Heart left ventricle (tissue), 16 donors: ENCODE measurements at regions not wholly inside any gene's neighbourhood (a gene's known extent, or its start where the extent isn't known, plus 50 kb on each side); places are given as distances from the start of the nearest gene placed in this dataset.

Experiments used
- ATAC-seq, 4 donors: fragments of 200-7000 bp; cut with Tn5 transposase; one replicate each; pipeline ENCODE4 v1.9.1; 2020 to 2022; ENCODE audit warnings: moderate library complexity in 4 of 4, mild to moderate bottlenecking in 3 of 4, moderate number of reproducible peaks in 1 of 4
- DNase-seq, 5 donors: peaks; one replicate each; pipeline ENCODE4 v3.0.0-alpha.2; 2020
- H3K27ac ChIP-seq, 12 donors: fragments of 200-600 bp; sonication (generic) in 4 of 12; one replicate each; pipeline versions ENCODE4 v1.5.0 to v1.8.0; 2016 to 2022; ENCODE audit warnings: mild to moderate bottlenecking in 2 of 12
- H3K27me3 ChIP-seq, 9 donors: fragments of 200-600 bp; sonication (generic) in 2 of 9; one replicate each; pipeline versions ENCODE4 v1.5.1 to v1.8.0; 2016 to 2022; ENCODE audit warnings: mild to moderate bottlenecking in 3 of 9
- H3K36me3 ChIP-seq, 9 donors: fragments of 200-600 bp; sonication (generic) in 2 of 9; one replicate each; pipeline versions ENCODE4 v1.5.0 to v1.8.0; 2018 to 2022; ENCODE audit warnings: mild to moderate bottlenecking in 2 of 9
- H3K4me1 ChIP-seq, 12 donors: fragments of 200-600 bp; sonication (generic) in 4 of 12; one replicate each; pipeline versions ENCODE4 v1.5.0 to v1.8.0; 2016 to 2022; ENCODE audit warnings: mild to moderate bottlenecking in 3 of 12
- H3K4me3 ChIP-seq, 12 donors: fragments of 200-600 bp; sonication (generic) in 4 of 12; one replicate each; pipeline versions ENCODE4 v1.5.0 to v1.8.0; 2017 to 2022; ENCODE audit warnings: mild to moderate bottlenecking in 9 of 12, moderate library complexity in 4 of 12
- H3K9me3 ChIP-seq, 12 donors: fragments of 200-600 bp; sonication (generic) in 4 of 12; one replicate each; pipeline versions ENCODE4 v1.5.0 to v1.8.0; 2016 to 2022; ENCODE audit warnings: mild to moderate bottlenecking in 1 of 12
- POLR2A ChIP-seq, 2 donors: fragments of 450-650 bp; IDR thresholded peaks; one replicate each; pipeline ENCODE4 v1.6.1; 2017; ENCODE audit warnings: antibody characterized with exemption in 2 of 2, mild to moderate bottlenecking in 2 of 2, moderate library complexity in 2 of 2
- WGBS, 4 donors: extraction: QIAGEN DNeasy Blood & Tissue Kit in 2 of 4; methylation state at CpG; one replicate each; pipeline versions ENCODE4 v1.1.5 to v1.1.7; 2013 to 2018; 5-methylcytosine and 5-hydroxymethylcytosine counted together
- intact Hi-C, 10 donors: fragments of 100-400 bp; cut with DNase I; formaldehyde crosslinking; loops; one replicate each; pipeline versions ENCODE4 v1.11.1 to v1.14.2; 2022
- TF ChIP-seq, protein P1 (sequence below), 12 donors: fragments of 200-600 bp; sonication (generic) in 4 of 12; IDR thresholded peaks; one replicate each; pipeline versions ENCODE4 v1.5.0 to v1.8.0; 2018 to 2022; ENCODE audit warnings: antibody characterized with exemption in 12 of 12, mild to moderate bottlenecking in 5 of 12
- donor health status: ischemic (EF 13 %, LVEDD 7.1; RV severe dilation, severe dysfunction).
- donor health status: healthy with polysubstance abuse.
- donor health status: DM: no; HTN: yes; CAD: no.
- donor health status: DM: no; HTN: no; CAD: no.
- donor health status: ischemic (EF 25% LVEDD 6.9; RV normal size, moderate dysfunction).
- donor health status: ischemic (EF 25% LVEDD 5.7; RV mildly dilated, moderate dysfunction).
- donor health status: healthy.
- donor health status: DM: yes; HTN: yes; CAD: no.
- donor health status: ischemic (EF 35%, LVEDD 5.7; RV mildly dilated, moderate dysfunction).
- donor health status: nonischemic (EF 11% LVEDD 7.7; RV severe dilation, severe dysfunction).
- donor health status: DM: yes; HTN: yes; CAD: no.
- donor health status: PGD.
- donor health status: ischemic (EF 29% LVEDD 5.4; RV normal size, mild dysfunction).
- donor health status: nonischemic (EF 23%, LVEDD 6.1; RV moderate dilation, normal function).

- H3K9me3 ChIP-seq: no peaks in the 10 kb centered on the region
- DNase-seq (no peak), ATAC-seq (no peak)
- H3K27me3 ChIP-seq: no peaks in the 10 kb centered on the region
- WGBS, 4 donors: 45 to 58% (median 51%) methylated on average over 11 of the region's 11 CpGs
- no peak overlapping the region for H3K4me3 ChIP-seq
- H3K36me3 ChIP-seq: no peaks in the 10 kb centered on the region
- TF ChIP-seq, protein P1, sequence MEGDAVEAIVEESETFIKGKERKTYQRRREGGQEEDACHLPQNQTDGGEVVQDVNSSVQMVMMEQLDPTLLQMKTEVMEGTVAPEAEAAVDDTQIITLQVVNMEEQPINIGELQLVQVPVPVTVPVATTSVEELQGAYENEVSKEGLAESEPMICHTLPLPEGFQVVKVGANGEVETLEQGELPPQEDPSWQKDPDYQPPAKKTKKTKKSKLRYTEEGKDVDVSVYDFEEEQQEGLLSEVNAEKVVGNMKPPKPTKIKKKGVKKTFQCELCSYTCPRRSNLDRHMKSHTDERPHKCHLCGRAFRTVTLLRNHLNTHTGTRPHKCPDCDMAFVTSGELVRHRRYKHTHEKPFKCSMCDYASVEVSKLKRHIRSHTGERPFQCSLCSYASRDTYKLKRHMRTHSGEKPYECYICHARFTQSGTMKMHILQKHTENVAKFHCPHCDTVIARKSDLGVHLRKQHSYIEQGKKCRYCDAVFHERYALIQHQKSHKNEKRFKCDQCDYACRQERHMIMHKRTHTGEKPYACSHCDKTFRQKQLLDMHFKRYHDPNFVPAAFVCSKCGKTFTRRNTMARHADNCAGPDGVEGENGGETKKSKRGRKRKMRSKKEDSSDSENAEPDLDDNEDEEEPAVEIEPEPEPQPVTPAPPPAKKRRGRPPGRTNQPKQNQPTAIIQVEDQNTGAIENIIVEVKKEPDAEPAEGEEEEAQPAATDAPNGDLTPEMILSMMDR (IDR thresholded peaks at IDR 0.05): no peak
- TF ChIP-seq POLR2A (IDR thresholded peaks at IDR 0.05): no peak
- H3K4me1 ChIP-seq: peaks cover 0 to 6% (median 0%) of the 10 kb centered on the region in 12 donors
- intact Hi-C loops: loop anchor here in 1 of 10 donors (10.0 kb wide), 1 partner anchor 376 kb away; no protein-coding TSS in a partner anchor
- H3K27ac ChIP-seq: no peak overlapping the region
Observed at GRCh38 chr12:13288937-13289652, 92.6 kb downstream of the EMP1 start.

DNA sequence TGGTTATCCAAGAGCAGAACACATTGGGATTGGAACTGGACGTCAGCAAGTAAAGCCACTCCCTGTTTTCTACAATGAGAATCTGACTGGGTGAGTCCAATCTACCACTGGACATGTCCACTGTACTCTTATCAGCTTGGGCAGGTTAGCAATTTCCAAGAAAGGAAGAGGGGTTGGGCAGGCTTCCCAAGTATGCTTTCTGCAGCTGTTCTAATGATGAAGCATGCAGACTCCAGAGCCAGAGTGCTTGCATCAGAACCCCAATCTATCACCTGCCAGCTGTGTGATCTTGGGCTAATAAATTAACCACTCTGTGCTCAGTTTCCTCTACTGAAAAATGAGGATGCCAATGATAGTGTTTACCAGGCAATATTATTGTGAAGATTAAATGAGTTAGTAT lies 92.0 kb downstream of the EMP1 start:
- Histone ChIP-seq H3K4me3 (no peak overlapping the region), H3K27me3 (no peaks in the 10 kb centered on the region), H3K27ac (no peak overlapping the region), H3K36me3 (no peaks in the 10 kb centered on the region), H3K9me3 (no peaks in the 10 kb centered on the region), H3K4me1 (peaks cover 0 to 6% (median 0%) of the 10 kb centered on the region in 12 donors)
- 10 to 58% (median 15%) methylated on average over 1 of the region's 1 CpG for WGBS, 4 donors
- TF ChIP-seq, protein P1 (IDR thresholded peaks at IDR 0.05): no peak
- TF ChIP-seq POLR2A (IDR thresholded peaks at IDR 0.05): no peak
- no peak for DNase-seq
- intact Hi-C loops: loop anchor here in 1 of 10 donors (10.0 kb wide), 1 partner anchor 376 kb away; no protein-coding TSS in a partner anchor
- peak in 1 of 4 donors; percentile 39 for ATAC-seq

- no peak overlapping the region for H3K4me3 ChIP-seq
- H3K36me3 ChIP-seq: no peaks in the 10 kb centered on the region
- DNase-seq (no peak), ATAC-seq (no peak)
- no peak overlapping the region for H3K27ac ChIP-seq
- peaks cover 0 to under 1% (median 0%) of the 10 kb centered on the region in 12 donors for H3K4me1 ChIP-seq
- intact Hi-C loops: loop anchor here in 2 of 10 donors (5.0 to 10.0 kb wide), 2 partner anchors 248 to 381 kb away; no protein-coding TSS in a partner anchor
- TF ChIP-seq POLR2A (IDR thresholded peaks at IDR 0.05): no peak
- TF ChIP-seq, protein P1 (IDR thresholded peaks at IDR 0.05): no peak
- no peaks in the 10 kb centered on the region for H3K9me3 ChIP-seq
- peaks cover 0 to 1% (median 0%) of the 10 kb centered on the region in 9 donors for H3K27me3 ChIP-seq
Observed at GRCh38 chr12:13283867-13284266, 87.3 kb downstream of the EMP1 start.

- H3K4me1 ChIP-seq: peaks cover 0 to 7% (median 4%) of the 10 kb centered on the region in 12 donors
- no peak overlapping the region for H3K27ac ChIP-seq
- H3K27me3 ChIP-seq: peaks cover 0 to 6% (median 0%) of the 10 kb centered on the region in 9 donors
- no peak for TF ChIP-seq POLR2A (IDR thresholded peaks at IDR 0.05)
- TF ChIP-seq, protein P1 (IDR thresholded peaks at IDR 0.05): no peak
- no peak overlapping the region for H3K4me3 ChIP-seq
- WGBS, 4 donors: 64 to 77% (median 67%) methylated on average over 2 of the region's 2 CpGs
- no peak for DNase-seq
- ATAC-seq: no peak
- H3K9me3 ChIP-seq: no peaks in the 10 kb centered on the region
- no peaks in the 10 kb centered on the region for H3K36me3 ChIP-seq
- intact Hi-C loops: loop anchor here in 2 of 10 donors (5.0 to 10.0 kb wide), 2 partner anchors 249 to 382 kb away; no protein-coding TSS in a partner anchor
Observed at GRCh38 chr12:13282861-13283260, 86.3 kb downstream of the EMP1 start.
